ENCODE measurements at regions not wholly inside any gene's neighbourhood (a gene's known extent, or its start where the extent isn't known, plus 50 kb on each side); places are given as distances from the start of the nearest gene placed in this dataset. TPM values are rescaled to one million over a fixed set of nuclear protein-coding genes. Genes with fewer than 3 reads are reported as not detected.
A peak's percentile ranks its signal among the peaks of the same experiment; 100 is the strongest.
"Not testable (repeated sequence)": the region's sequence is repeated elsewhere in the genome, so short reads cannot be mapped to it uniquely, and the experiment has no call there.

GRCh38 chr20:54725266-54725665, 249.9 kb downstream of the DOK5 start:
- not testable (repeated sequence) for DNase-seq

- DNase-seq, result no peak
These were observed 248.3 kb downstream of the DOK5 start for GRCh38 chr20:54723723-54724122.

GRCh38 chr20:54717983-54718382, 242.6 kb downstream of the DOK5 start:
- no peak for DNase-seq

- no peak for DNase-seq
These were observed 241.4 kb downstream of the DOK5 start for GRCh38 chr20:54716790-54717189.

GRCh38 chr20:54716174-54716747, 240.9 kb downstream of the DOK5 start:
- no peak for DNase-seq

- no peak for DNase-seq
These were observed 239.4 kb downstream of the DOK5 start for GRCh38 chr20:54714817-54715216.

- no peak for DNase-seq
These were observed 238.3 kb downstream of the DOK5 start for GRCh38 chr20:54713727-54714126.

- DNase-seq, result peak; percentile 35
These were observed 235.7 kb downstream of the DOK5 start for GRCh38 chr20:54711071-54711470.

- DNase-seq, result peak; percentile 49
These were observed 234.9 kb downstream of the DOK5 start for GRCh38 chr20:54710341-54710740.

GRCh38 chr20:54708229-54708628, 232.8 kb downstream of the DOK5 start:
- no peak for DNase-seq

- DNase-seq, result no peak
These were observed 232.4 kb downstream of the DOK5 start for GRCh38 chr20:54707801-54708200.

- DNase-seq, result no peak
These were observed 231.2 kb downstream of the DOK5 start for GRCh38 chr20:54706581-54706980.

- no peak for DNase-seq
These were observed 228.7 kb downstream of the DOK5 start for GRCh38 chr20:54704032-54704635.

Small RNA genes in the stretch of these regions (small RNA-seq; reads per million reads assigned to genes)
- gene RNU4ATAC7P (ENCODE audit: low replicate concordance), result not detected

All from tongue (tissue), 2 donors.